ENCODE measurements at regions not wholly inside any gene's neighbourhood (a gene's known extent, or its start where the extent isn't known, plus 50 kb on each side); places are given as distances from the start of the nearest gene placed in this dataset.

DNA sequence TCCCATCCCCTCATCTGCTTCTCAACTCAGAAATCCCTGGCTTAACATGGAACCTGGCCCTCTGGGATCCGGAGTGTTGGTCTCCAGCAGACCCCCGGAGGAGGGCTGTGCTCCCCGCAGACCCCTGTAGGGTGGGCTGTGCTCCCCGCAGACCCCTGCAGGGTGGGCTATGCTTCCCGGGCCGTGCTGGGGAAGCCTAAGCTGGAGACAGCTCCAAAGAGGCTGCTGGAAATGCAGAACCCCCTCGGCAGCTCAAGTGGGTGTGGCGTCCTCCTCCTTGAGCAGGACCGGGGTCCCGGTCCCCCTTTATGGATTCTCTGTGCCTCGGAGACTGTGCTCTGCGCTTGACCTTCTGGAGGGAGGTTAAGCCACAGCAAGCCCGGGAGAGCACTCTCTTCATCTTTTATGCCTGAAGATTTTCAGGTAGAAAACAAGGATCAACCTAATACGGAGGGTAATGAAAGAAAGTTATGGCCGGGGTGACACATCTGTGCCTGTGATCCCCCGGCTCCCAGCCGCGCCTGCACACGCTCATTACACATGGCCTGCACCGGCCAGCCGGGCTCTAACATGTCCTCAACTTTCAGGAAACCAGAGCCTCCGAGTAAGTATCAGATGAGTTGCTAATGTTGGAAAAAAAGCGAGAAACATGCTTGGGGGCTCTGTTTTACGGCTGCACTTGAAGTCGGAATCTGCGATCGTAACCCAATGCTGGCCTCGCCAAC, 87.7 kb upstream of the ACTRT2 start (continued):
- TF ChIP-seq, protein P1, sequence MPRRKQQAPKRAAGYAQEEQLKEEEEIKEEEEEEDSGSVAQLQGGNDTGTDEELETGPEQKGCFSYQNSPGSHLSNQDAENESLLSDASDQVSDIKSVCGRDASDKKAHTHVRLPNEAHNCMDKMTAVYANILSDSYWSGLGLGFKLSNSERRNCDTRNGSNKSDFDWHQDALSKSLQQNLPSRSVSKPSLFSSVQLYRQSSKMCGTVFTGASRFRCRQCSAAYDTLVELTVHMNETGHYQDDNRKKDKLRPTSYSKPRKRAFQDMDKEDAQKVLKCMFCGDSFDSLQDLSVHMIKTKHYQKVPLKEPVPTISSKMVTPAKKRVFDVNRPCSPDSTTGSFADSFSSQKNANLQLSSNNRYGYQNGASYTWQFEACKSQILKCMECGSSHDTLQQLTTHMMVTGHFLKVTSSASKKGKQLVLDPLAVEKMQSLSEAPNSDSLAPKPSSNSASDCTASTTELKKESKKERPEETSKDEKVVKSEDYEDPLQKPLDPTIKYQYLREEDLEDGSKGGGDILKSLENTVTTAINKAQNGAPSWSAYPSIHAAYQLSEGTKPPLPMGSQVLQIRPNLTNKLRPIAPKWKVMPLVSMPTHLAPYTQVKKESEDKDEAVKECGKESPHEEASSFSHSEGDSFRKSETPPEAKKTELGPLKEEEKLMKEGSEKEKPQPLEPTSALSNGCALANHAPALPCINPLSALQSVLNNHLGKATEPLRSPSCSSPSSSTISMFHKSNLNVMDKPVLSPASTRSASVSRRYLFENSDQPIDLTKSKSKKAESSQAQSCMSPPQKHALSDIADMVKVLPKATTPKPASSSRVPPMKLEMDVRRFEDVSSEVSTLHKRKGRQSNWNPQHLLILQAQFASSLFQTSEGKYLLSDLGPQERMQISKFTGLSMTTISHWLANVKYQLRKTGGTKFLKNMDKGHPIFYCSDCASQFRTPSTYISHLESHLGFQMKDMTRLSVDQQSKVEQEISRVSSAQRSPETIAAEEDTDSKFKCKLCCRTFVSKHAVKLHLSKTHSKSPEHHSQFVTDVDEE (CRISPR knock-in tag; IDR thresholded peaks at IDR 0.05), result no peak

DNA sequence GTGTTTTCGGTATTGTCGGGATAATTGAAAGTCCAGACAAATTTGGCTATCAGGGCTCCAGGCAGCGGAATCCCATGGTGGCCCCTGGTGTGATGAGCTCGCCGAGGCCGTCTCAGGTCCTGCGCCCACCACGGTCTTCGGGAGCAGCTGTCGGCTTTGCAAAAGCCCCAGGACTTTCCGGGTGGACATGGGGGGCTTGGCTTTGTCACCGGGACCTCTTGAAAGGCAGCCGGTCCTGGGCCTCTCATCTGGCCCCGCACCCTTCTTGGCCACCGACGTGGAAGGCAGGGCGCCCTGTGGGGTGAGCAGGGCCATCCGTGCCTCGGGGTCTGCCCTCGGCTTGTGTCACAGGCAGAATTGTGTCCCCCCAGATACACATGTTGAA, 87.1 kb upstream of the ACTRT2 start:
- TF ChIP-seq TCF4 (CRISPR knock-in tag; IDR thresholded peaks at IDR 0.05; ENCODE audit: borderline replicate concordance), result no peak
- TF ChIP-seq GLIS3 (CRISPR knock-in tag; IDR thresholded peaks at IDR 0.05), result no peak
- TF ChIP-seq, protein P2, sequence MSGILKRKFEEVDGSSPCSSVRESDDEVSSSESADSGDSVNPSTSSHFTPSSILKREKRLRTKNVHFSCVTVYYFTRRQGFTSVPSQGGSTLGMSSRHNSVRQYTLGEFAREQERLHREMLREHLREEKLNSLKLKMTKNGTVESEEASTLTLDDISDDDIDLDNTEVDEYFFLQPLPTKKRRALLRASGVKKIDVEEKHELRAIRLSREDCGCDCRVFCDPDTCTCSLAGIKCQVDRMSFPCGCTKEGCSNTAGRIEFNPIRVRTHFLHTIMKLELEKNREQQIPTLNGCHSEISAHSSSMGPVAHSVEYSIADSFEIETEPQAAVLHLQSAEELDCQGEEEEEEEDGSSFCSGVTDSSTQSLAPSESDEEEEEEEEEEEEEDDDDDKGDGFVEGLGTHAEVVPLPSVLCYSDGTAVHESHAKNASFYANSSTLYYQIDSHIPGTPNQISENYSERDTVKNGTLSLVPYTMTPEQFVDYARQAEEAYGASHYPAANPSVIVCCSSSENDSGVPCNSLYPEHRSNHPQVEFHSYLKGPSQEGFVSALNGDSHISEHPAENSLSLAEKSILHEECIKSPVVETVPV (CRISPR knock-in tag; IDR thresholded peaks at IDR 0.05), result no peak
- TF ChIP-seq, protein P3, sequence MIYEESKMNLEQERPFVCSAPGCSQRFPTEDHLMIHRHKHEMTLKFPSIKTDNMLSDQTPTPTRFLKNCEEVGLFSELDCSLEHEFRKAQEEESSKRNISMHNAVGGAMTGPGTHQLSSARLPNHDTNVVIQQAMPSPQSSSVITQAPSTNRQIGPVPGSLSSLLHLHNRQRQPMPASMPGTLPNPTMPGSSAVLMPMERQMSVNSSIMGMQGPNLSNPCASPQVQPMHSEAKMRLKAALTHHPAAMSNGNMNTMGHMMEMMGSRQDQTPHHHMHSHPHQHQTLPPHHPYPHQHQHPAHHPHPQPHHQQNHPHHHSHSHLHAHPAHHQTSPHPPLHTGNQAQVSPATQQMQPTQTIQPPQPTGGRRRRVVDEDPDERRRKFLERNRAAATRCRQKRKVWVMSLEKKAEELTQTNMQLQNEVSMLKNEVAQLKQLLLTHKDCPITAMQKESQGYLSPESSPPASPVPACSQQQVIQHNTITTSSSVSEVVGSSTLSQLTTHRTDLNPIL (CRISPR knock-in tag; IDR thresholded peaks at IDR 0.05; ENCODE audit: low read depth), result no peak
- no peak for TF ChIP-seq OSR1 (CRISPR knock-in tag; IDR thresholded peaks at IDR 0.05)
- TF ChIP-seq, protein P4, sequence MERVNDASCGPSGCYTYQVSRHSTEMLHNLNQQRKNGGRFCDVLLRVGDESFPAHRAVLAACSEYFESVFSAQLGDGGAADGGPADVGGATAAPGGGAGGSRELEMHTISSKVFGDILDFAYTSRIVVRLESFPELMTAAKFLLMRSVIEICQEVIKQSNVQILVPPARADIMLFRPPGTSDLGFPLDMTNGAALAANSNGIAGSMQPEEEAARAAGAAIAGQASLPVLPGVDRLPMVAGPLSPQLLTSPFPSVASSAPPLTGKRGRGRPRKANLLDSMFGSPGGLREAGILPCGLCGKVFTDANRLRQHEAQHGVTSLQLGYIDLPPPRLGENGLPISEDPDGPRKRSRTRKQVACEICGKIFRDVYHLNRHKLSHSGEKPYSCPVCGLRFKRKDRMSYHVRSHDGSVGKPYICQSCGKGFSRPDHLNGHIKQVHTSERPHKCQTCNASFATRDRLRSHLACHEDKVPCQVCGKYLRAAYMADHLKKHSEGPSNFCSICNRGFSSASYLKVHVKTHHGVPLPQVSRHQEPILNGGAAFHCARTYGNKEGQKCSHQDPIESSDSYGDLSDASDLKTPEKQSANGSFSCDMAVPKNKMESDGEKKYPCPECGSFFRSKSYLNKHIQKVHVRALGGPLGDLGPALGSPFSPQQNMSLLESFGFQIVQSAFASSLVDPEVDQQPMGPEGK (CRISPR knock-in tag; IDR thresholded peaks at IDR 0.05; ENCODE audit: borderline replicate concordance), result no peak
- TF ChIP-seq ESRRG (CRISPR knock-in tag; IDR thresholded peaks at IDR 0.05), result no peak
- no peak for TF ChIP-seq PPARA (CRISPR knock-in tag; IDR thresholded peaks at IDR 0.05; ENCODE audit: borderline replicate concordance)
- TF ChIP-seq ZNF8 (CRISPR knock-in tag; IDR thresholded peaks at IDR 0.05), result no peak
- no peak for ATAC-seq

DNA sequence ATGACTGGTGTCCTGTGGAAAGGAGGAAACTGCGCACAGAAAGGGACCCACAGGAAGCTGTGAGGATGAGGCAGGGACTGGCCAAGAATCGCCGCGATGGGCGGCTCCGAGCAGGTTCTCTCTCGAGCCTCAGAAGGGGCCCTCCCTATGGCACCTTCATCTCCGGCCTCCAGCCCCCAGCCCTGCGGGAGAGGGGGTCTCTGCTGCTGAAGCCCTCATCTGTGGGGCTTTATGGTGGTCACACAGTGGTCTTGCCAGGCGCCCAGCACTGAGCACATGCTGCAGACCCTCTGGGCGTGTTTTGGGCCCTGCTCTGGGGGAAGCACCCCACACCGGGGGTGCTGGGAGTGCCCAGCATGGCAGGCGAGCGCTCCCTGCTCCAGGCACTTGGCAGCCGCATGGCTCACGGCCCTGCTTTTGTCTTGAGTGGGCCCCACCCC, 86.6 kb upstream of the ACTRT2 start:
- TF ChIP-seq ZNF8 (CRISPR knock-in tag; IDR thresholded peaks at IDR 0.05) (no peak), ZC3H10 (CRISPR knock-in tag; IDR thresholded peaks at IDR 0.05) (no peak), OSR1 (CRISPR knock-in tag; IDR thresholded peaks at IDR 0.05) (no peak), CSDC2 (CRISPR knock-in tag; IDR thresholded peaks at IDR 0.05) (no peak), BACH2 (CRISPR knock-in tag; IDR thresholded peaks at IDR 0.05; ENCODE audit: borderline replicate concordance) (no peak), TOX (CRISPR knock-in tag; IDR thresholded peaks at IDR 0.05; ENCODE audit: borderline replicate concordance) (no peak), SNAI2 (CRISPR knock-in tag; IDR thresholded peaks at IDR 0.05) (no peak), ISL1 (CRISPR knock-in tag; IDR thresholded peaks at IDR 0.05) (no peak), PPARA (CRISPR knock-in tag; IDR thresholded peaks at IDR 0.05; ENCODE audit: borderline replicate concordance) (no peak), ARNTL (CRISPR knock-in tag; IDR thresholded peaks at IDR 0.05; ENCODE audit: borderline replicate concordance, low read depth) (no peak), RARB (CRISPR knock-in tag; IDR thresholded peaks at IDR 0.05) (no peak), ZFP3 (CRISPR knock-in tag; IDR thresholded peaks at IDR 0.05) (no peak), ZFP30 (CRISPR knock-in tag; IDR thresholded peaks at IDR 0.05) (no peak), TCF4 (CRISPR knock-in tag; IDR thresholded peaks at IDR 0.05; ENCODE audit: borderline replicate concordance) (no peak), ZNF565 (CRISPR knock-in tag; conservative IDR thresholded peaks at IDR 0.05; ENCODE audit: low read depth) (no peak), GLIS3 (CRISPR knock-in tag; IDR thresholded peaks at IDR 0.05) (no peak)
- TF ChIP-seq, protein P4 (CRISPR knock-in tag; IDR thresholded peaks at IDR 0.05; ENCODE audit: borderline replicate concordance), result no peak
- TF ChIP-seq, protein P2 (CRISPR knock-in tag; IDR thresholded peaks at IDR 0.05), result no peak
- TF ChIP-seq, protein P3 (CRISPR knock-in tag; IDR thresholded peaks at IDR 0.05; ENCODE audit: low read depth), result no peak
- TF ChIP-seq, protein P1 (CRISPR knock-in tag; IDR thresholded peaks at IDR 0.05), result no peak
- ATAC-seq, result no peak

All from SK-N-SH treated with all-trans-retinoic acid at 6 μM for 48 hours (cell line).